GM21515 (cell line): ENCODE measurements at regions not wholly inside any gene's neighbourhood (a gene's known extent, or its start where the extent isn't known, plus 50 kb on each side); places are given as distances from the start of the nearest gene placed in this dataset.

Experiments used
- ATAC-seq: cut with Tn5 transposase; IDR thresholded peaks from one replicate; pipeline ENCODE4 v1.9.1; 2021; ENCODE audit not compliant: unreplicated experiment

GRCh38 chr9:82604947-82605656, 457.8 kb downstream of the RASEF start:
- ATAC-seq, result no peak

DNA sequence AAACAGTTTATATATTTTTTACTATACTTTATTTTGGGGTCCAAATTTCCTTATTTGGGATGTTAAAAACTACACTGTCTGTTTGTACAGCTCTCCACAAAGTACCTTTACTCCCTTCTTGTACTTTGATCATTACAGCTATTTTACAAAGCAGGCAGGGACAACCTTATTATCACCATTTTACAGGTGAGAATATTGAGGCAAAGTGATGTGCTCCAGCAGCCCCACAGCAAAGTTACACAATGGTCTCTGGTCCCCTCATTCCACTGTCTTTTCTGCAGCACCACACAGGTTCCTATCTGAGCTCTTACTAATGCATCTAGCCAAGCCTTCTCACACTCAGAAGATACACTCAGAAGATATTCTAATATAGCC, 457.3 kb downstream of the RASEF start:
- ATAC-seq, result no peak

DNA sequence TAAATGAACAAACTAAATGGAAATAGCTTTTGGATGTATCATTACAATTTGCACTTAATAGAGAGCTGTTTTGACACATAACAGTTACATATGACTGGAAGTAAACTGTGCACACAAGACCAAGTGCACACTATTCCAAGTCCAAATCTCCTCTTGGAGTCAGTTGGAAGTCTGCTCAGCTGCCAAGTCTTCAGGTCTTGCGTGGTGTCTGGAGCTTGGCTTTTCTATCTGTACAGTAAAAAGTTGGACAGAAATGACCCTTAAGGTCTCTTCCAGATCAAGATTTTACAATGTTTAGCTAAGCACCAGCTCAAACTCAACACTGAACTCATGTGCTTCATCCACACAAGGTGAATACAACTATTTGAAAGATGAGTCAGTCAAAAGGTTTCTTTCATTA, 456.9 kb downstream of the RASEF start:
- no peak for ATAC-seq

GRCh38 chr9:82606492-82607382, 456.2 kb downstream of the RASEF start:
- ATAC-seq, result no peak

DNA sequence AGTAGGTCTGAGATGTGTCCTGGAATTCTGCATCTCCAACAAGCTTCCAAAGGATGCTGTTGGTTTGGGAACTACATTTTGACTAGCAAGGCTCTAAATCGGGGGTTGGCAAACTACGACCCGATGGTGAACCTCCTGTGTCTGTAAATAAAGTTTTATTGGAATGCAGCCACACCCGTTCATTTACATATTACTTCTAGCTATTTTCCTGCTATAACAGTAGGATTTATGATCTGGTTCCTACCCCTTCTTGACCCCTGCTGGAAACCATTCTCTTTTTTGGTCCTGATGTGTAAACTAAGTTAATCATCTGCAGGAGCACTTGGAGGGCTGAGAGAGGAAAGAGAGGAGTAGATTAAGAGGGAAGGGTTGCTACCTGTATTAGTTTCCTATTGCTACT, 454.5 kb downstream of the RASEF start:
- ATAC-seq, result no peak

GRCh38 chr9:82612942-82613341, 450.0 kb downstream of the RASEF start:
- no peak for ATAC-seq

DNA sequence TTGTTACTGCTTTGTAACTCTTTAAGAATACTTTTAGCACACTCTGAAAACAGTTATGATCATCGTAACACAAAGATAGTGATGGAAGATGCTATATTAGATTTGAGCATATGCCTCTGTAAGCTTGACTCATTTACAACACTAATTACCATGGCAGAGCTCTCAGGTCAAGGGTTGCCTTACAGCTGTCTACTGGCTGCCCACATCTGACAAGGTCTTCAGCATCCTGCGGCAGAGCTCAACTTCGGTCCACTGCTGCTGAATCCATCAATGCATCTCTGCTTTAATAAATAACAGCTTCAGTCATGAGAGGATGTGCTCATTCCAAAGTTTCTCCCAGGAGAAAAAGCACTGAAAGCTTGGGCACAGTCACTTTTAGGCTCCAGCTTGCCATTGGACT, 449.4 kb downstream of the RASEF start:
- no peak for ATAC-seq

DNA sequence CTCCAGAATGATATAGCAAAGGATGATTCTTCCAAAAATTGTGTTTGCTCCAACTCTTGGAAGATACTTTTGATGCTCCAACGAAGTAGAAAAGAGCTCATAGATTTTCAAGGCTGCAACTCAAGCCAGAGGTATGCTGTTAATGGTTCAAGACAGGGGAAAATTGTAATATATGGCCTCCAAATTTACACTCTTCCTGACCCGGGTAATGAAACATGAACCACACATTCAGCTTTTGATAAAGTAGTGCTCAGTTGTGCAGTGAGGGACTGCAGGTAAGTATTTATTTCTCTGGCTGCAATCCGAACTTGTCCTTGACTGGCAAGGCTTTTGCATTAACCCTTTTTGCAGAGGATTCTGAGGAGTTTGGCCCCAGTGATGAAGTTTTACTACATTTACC, 446.4 kb downstream of the RASEF start:
- no peak for ATAC-seq

GRCh38 chr9:82621447-82621846, 441.5 kb downstream of the RASEF start:
- ATAC-seq, result no peak

GRCh38 chr9:82637368-82637767, 425.6 kb downstream of the RASEF start:
- ATAC-seq, result no peak

DNA sequence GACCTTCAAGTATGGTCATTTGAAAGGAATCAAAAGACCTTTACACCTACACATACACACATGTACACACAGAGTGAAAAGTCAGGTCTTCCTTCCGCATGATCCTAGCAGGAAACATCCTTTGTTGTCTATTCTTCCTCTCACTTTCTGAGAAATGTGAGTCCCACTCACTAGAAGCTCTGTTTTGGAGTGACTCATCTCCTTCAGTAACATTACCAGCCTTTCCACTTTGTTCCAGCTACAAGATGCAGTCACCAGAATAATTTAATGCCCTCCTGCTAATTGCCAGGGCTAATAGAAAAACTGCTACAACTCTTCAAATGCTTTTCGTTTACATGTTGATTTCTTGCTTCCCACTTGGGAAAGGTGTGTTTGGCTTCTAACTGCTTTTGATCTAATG, 417.3 kb downstream of the RASEF start:
- ATAC-seq, result no peak

DNA sequence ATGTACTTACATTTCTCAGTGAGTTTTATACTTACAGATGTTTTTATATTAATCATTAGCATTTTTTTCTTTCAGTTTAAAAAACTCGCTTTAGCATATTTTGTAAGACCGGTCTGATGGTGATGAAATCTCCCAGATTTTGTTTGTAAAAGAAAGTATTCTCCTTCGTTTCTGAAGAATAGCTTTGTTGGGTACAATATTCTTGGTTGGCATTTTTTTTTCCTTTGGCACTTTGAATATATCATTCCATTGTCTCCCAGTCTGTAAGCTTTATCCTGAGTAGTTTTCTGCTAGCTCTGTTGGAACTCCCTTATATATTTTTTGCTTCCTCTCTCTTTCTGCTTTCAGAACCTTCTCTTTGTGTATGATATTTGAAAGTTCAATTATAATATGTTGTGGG, 412.6 kb downstream of the RASEF start:
- no peak for ATAC-seq

DNA sequence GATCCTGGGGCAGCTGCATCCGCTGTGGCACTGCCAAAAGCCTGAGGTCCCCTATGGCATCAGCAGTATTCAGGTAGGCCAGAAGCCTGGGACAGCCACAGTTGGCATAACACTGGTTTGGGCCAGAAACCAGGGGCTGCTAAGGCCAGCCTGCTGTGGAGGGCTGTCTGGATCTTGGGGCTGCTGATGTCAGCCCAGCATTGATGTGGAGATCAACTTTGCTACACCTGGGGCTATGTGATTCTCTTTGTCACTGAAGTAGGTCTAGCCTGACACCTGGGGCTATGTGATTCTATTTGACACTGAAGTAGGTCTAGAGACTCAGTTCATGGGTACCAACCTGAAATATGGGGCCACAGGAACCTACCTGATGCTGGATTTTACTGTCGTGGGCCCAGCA, 411.5 kb downstream of the RASEF start:
- ATAC-seq, result no peak

DNA sequence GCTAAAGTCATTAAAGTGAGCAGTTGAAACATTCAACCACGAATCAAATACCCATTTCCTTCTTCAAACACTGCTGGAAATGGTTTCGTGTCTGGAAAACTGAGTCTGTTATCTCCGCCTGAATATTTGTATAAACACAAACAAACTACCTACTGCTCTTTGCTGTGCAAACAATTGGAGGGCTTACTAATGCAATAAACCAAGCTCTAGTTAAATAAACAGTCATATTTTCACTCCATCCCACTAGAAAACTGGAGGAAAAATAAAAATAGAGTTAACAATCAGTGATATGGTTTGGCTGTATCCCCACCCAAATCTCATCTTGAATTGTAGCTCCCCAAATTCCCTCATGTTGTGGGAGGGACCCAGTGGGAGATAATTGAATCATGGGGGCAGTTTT, 397.6 kb downstream of the RASEF start:
- no peak for ATAC-seq

DNA sequence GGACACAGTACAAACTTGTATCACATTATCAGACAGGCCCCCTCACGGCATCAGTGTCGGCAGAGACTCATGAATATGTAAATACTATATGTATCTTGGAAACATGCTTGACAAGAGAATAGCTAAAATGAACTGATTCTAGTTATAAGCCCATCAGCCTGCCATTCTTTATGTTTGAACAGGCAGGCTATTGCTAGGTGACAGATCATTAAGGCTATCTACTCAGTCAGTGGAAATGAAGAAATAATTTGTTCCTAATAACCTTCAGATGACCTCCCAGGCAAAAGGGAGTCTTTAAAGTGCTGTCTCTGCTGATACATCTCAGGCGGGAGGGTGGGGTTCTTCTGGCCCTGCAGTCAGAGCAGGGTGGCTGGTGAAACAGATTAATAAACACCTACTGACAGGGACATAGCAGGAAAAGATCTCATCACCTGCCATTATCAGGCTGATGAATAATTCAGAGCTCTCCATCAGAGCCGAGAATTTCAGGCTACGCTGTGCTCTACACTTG, 394.2 kb downstream of the RASEF start:
- no peak for ATAC-seq

DNA sequence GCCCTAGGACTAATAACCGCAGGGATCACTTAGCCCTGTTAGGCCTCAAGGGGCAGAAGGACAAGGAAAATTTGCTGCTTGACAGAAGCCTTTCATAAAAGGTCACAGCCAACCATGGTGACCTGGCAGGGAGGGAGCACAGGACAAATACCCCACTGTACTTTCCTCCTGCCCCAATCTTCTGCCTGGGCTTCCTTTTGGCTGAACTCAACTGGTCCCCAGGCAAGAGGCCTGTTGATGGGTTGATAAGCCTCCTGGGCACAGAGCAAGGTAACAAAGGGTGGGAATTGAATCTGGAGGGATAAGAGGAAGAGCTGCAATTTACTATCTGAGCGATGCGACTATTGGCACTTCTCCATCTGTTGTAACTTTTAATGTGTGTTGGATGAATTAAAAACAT, 392.9 kb downstream of the RASEF start:
- no peak for ATAC-seq

- no peak for ATAC-seq
These were observed 392.2 kb downstream of the RASEF start for GRCh38 chr9:82670726-82671125.

DNA sequence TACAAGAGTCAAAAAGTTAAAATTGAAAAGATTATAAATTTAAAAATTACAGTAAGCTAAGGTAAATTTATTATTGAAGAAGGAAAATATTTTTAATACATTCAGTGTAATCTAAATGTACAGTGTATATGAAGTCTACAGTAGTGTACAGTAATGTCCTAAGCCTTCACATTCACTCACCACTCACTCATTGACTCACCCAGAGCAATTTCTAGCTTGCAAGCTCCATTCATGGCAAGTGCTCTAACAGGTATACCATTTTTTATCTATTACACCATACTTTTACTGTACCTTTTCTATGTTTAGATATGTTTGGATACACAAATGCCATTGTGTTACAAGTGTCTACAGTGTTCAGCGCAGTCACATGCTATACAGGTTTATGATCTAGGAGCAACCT, 389.7 kb downstream of the RASEF start:
- no peak for ATAC-seq

GRCh38 chr9:82673919-82674318, 389.0 kb downstream of the RASEF start:
- no peak for ATAC-seq

GRCh38 chr9:82675102-82675501, 387.8 kb downstream of the RASEF start:
- no peak for ATAC-seq

DNA sequence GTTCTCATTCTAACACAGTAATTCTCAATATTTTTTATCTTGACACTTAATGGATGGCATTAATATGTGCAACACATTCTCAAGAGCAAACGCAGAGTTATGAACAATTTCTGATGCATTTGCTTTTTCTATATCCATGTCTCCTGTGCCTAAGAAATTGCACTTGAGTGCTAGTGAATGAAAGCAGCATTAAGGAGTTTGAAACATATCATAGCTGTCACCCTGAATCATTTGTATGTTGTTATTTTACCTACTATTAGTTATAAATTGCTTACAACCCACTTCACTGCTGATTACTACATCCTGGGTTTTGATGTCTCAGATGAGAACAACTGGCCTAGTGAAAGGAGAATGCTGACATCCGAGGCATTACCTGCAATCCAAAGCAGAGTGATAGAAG, 387.3 kb downstream of the RASEF start:
- no peak for ATAC-seq

DNA sequence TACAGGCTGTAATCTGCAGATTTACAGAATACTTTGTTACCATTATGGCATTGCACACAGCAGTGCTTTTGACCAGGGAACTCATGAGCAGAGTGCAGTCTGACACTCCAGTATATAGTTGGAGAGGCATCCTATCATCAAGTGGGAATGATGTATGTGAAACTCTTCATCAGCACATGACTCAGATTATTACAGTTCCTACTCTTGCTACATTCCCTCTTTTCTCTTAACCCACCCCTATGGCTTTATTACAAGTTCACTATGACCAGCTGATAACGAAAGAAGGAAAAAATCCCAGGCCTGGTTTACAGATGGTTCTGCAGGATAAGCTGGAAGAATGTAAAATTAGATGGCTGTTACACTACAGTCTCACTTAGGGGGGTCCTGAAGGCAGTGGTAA, 385.9 kb downstream of the RASEF start:
- ATAC-seq, result no peak
